HepG2 (cell line): ENCODE measurements at regions not wholly inside any gene's neighbourhood (a gene's known extent, or its start where the extent isn't known, plus 50 kb on each side); places are given as distances from the start of the nearest gene placed in this dataset.

ENCODE experiments used
- BRCA1 ChIP-seq: sonication (generic); formaldehyde crosslinking; IDR thresholded peaks from 2 replicates; pipeline ENCODE4 v1.4.0; 2020; ENCODE audit warnings: missing genetic modification reagents
- POLR2AphosphoS5 ChIP-seq: IDR thresholded peaks from 2 replicates; pipeline ENCODE4 v1.6.1; 2012; ENCODE audit warnings: low read depth, low read length
- TF ChIP-seq, protein P1 (sequence below): sonication (generic); formaldehyde crosslinking; IDR thresholded peaks from 2 replicates; pipeline ENCODE4 v1.8.1; 2023; ENCODE audit warnings: mild to moderate bottlenecking, missing genetic modification reagents, borderline replicate concordance

GRCh38 chr2:186946896-186947467 lies 98.0 kb upstream of the ZSWIM2 start:
- TF ChIP-seq POLR2AphosphoS5 = no peak
- TF ChIP-seq, protein P1, sequence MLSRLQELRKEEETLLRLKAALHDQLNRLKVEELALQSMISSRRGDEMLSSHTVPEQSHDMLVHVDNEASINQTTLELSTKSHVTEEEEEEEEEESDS (CRISPR knock-in tag) = no peak
- no peak for TF ChIP-seq BRCA1 (CRISPR knock-in tag)
